Naive thymus-derived CD8-positive, alpha-beta T cell (primary cell): ENCODE measurements at regions not wholly inside any gene's neighbourhood (a gene's known extent, or its start where the extent isn't known, plus 50 kb on each side); places are given as distances from the start of the nearest gene placed in this dataset.
A peak's percentile ranks its signal among the peaks of the same experiment; 100 is the strongest.
"Not testable (repeated sequence)": the region's sequence is repeated elsewhere in the genome, so short reads cannot be mapped to it uniquely, and the experiment has no call there.

Source experiments
- ATAC-seq, 2 donors: fragments of 150-1000 bp; cut with Tn5 transposase in 1 of 2; sonication (Bioruptor Pico), chemical (Tn5 transposase) in 1 of 2; 1 replicate in 1 of 2; 2 replicates in 1 of 2; pipeline ENCODE4 v1.10.0; 2021; ENCODE audit warnings: mild to moderate bottlenecking in 2 of 2, moderate library complexity in 2 of 2
- POLR2A ChIA-PET: fragments of 350-600 bp; sonication (Branson Sonifier 250); formaldehyde crosslinking; loops from one replicate; lab custom pipeline; 2021; ENCODE audit warnings: antibody characterized with exemption; lab: Charles Lee
- DNase-seq, 10 donors: peaks; one replicate each; pipeline versions ENCODE4 v3.0.0 to v3.0.0-alpha.2; 2020 to 2022
- H3K27ac Mint-ChIP-seq, 10 donors: one replicate each; pipeline ENCODE4 v1.8.0; 2020 to 2022; ENCODE audit warnings: mild to moderate bottlenecking in 10 of 10, mixed read lengths in 10 of 10, moderate library complexity in 4 of 10, inconsistent platforms in 1 of 10
- H3K27me3 Mint-ChIP-seq, 5 donors: one replicate each; pipeline ENCODE4 v1.8.0; 2021 to 2022; ENCODE audit warnings: mixed read lengths in 5 of 5
- H3K36me3 Mint-ChIP-seq, 3 donors: one replicate each; pipeline ENCODE4 v1.8.0; 2020 to 2022; ENCODE audit warnings: mixed read lengths in 3 of 3, mild to moderate bottlenecking in 2 of 3, inconsistent platforms in 1 of 3
- H3K4me1 Mint-ChIP-seq, 4 donors: one replicate each; pipeline ENCODE4 v1.8.0; 2021 to 2022; ENCODE audit warnings: mixed read lengths in 4 of 4
- H3K4me3 Mint-ChIP-seq, 10 donors: one replicate each; pipeline ENCODE4 v1.8.0; 2020 to 2022; ENCODE audit warnings: mild to moderate bottlenecking in 10 of 10, mixed read lengths in 10 of 10, moderate library complexity in 6 of 10, inconsistent platforms in 1 of 10
- H3K9me3 Mint-ChIP-seq, 9 donors: one replicate each; pipeline ENCODE4 v1.8.0; 2020 to 2022; ENCODE audit warnings: mixed read lengths in 9 of 9, mild to moderate bottlenecking in 3 of 9, inconsistent platforms in 1 of 9, moderate library complexity in 1 of 9

- DNase-seq, result no peak
- Mint-ChIP-seq H3K27ac (peak overlapping the region in 1 of 10 donors; percentile 29), H3K4me1 (peaks cover 8 to 26% (median 23%) of the 10 kb centered on the region in 4 donors), H3K36me3 (no peaks in the 10 kb centered on the region), H3K4me3 (no peak overlapping the region), H3K27me3 (peaks cover 3 to 22% (median 16%) of the 10 kb centered on the region in 5 donors), H3K9me3 (no peaks in the 10 kb centered on the region)
- ATAC-seq, result no peak
- POLR2A ChIA-PET, result no interaction called here
Measured at GRCh38 chr3:72659188-72659587, 189.1 kb downstream of the SHQ1 start.

- Mint-ChIP-seq H3K4me1 (peaks cover 8 to 26% (median 23%) of the 10 kb centered on the region in 4 donors), H3K4me3 (peak overlapping the region in 2 of 10 donors; percentile 50 to 56), H3K36me3 (no peaks in the 10 kb centered on the region), H3K9me3 (no peaks in the 10 kb centered on the region), H3K27ac (peak overlapping the region in 1 of 10 donors; percentile 29), H3K27me3 (peaks cover 3 to 22% (median 16%) of the 10 kb centered on the region in 5 donors)
- ATAC-seq (no peak), DNase-seq (no peak)
- POLR2A ChIA-PET, result interaction anchor here (0.8 kb wide), 1 partner anchor 163 kb away, joined by 3 read pairs; no protein-coding TSS in a partner anchor
Measured at GRCh38 chr3:72658466-72659100, 189.7 kb downstream of the SHQ1 start.

GRCh38 chr3:72657666-72658065 is 190.6 kb downstream of the SHQ1 start:
- Mint-ChIP-seq H3K9me3 (no peaks in the 10 kb centered on the region), H3K4me1 (peaks cover 8 to 26% (median 23%) of the 10 kb centered on the region in 4 donors), H3K27me3 (peaks cover 3 to 22% (median 16%) of the 10 kb centered on the region in 5 donors), H3K4me3 (peak overlapping the region in 7 of 10 donors; percentile 2 to 50 (median 22)), H3K36me3 (no peaks in the 10 kb centered on the region), H3K27ac (peak overlapping the region in 5 of 10 donors; percentile 8 to 58 (median 37))
- DNase-seq (peak; percentile 29 to 89 (median 72)), ATAC-seq (peak; percentile 98 to 99)
- POLR2A ChIA-PET, result interaction anchor here (1.0 kb wide), 1 partner anchor 302 kb away, joined by 3 read pairs; no protein-coding TSS in a partner anchor

- POLR2A ChIA-PET, result no interaction called here
- Mint-ChIP-seq H3K27ac (no peak overlapping the region), H3K36me3 (no peaks in the 10 kb centered on the region), H3K4me3 (no peak overlapping the region), H3K9me3 (peaks cover 0 to 14% (median 0%) of the 10 kb centered on the region in 9 donors), H3K4me1 (peaks cover 10 to 26% (median 23%) of the 10 kb centered on the region in 4 donors), H3K27me3 (peaks cover 3 to 18% (median 14%) of the 10 kb centered on the region in 5 donors)
- no peak for DNase-seq
- no peak for ATAC-seq
Measured at GRCh38 chr3:72655723-72656122, 192.5 kb downstream of the SHQ1 start.

GRCh38 chr3:72655131-72655551 is 193.1 kb downstream of the SHQ1 start:
- Mint-ChIP-seq H3K27me3 (peaks cover 3 to 18% (median 8%) of the 10 kb centered on the region in 5 donors), H3K4me1 (peaks cover 10 to 26% (median 23%) of the 10 kb centered on the region in 4 donors), H3K9me3 (peaks cover 0 to 14% (median 0%) of the 10 kb centered on the region in 9 donors), H3K36me3 (no peaks in the 10 kb centered on the region), H3K27ac (peak overlapping the region in 1 of 10 donors; percentile 34), H3K4me3 (peak overlapping the region in 3 of 10 donors; percentile 10 to 12 (median 12))
- DNase-seq (no peak), ATAC-seq (no peak)
- POLR2A ChIA-PET, result no interaction called here

- Mint-ChIP-seq H3K27ac (no peak overlapping the region), H3K9me3 (peaks cover 0 to 14% (median 0%) of the 10 kb centered on the region in 9 donors), H3K4me3 (no peak overlapping the region), H3K27me3 (peaks cover 0 to 11% (median 3%) of the 10 kb centered on the region in 5 donors), H3K4me1 (peaks cover 2 to 9% (median 7%) of the 10 kb centered on the region in 4 donors), H3K36me3 (no peaks in the 10 kb centered on the region)
- POLR2A ChIA-PET, result no interaction called here
- DNase-seq, result no peak
- ATAC-seq, result no peak
Measured at GRCh38 chr3:72652395-72652794, 195.8 kb downstream of the SHQ1 start.

GRCh38 chr3:72651498-72651897 is 196.7 kb downstream of the SHQ1 start:
- Mint-ChIP-seq H3K27me3 (peaks cover 0 to 11% (median 3%) of the 10 kb centered on the region in 5 donors), H3K36me3 (no peaks in the 10 kb centered on the region), H3K4me1 (peaks cover 2 to 7% (median 4%) of the 10 kb centered on the region in 4 donors), H3K9me3 (peaks cover 0 to 14% (median 0%) of the 10 kb centered on the region in 9 donors), H3K27ac (peak overlapping the region in 2 of 10 donors; percentile 17 to 40), H3K4me3 (no peak overlapping the region)
- ATAC-seq (no peak), DNase-seq (no peak)
- POLR2A ChIA-PET, result no interaction called here

GRCh38 chr3:72646263-72646662 is 202.0 kb downstream of the SHQ1 start:
- POLR2A ChIA-PET, result no interaction called here
- no peak overlapping the region for H3K4me3 Mint-ChIP-seq
- H3K36me3 Mint-ChIP-seq, result peaks cover 0 to 2% (median 0%) of the 10 kb centered on the region in 3 donors
- ATAC-seq (no peak), DNase-seq (no peak)
- H3K27me3 Mint-ChIP-seq, result peaks cover 0 to 2% (median 0%) of the 10 kb centered on the region in 5 donors
- no peaks in the 10 kb centered on the region for H3K4me1 Mint-ChIP-seq
- H3K9me3 Mint-ChIP-seq, result peaks cover 0 to 5% (median under 1%) of the 10 kb centered on the region in 9 donors
- no peak overlapping the region for H3K27ac Mint-ChIP-seq

- H3K27me3 Mint-ChIP-seq, H3K36me3 Mint-ChIP-seq, POLR2A ChIA-PET, ATAC-seq, H3K27ac Mint-ChIP-seq, H3K4me1 Mint-ChIP-seq, H3K4me3 Mint-ChIP-seq, DNase-seq, H3K9me3 Mint-ChIP-seq: not testable (repeated sequence)
Measured at GRCh38 chr3:72643635-72644034, 204.6 kb downstream of the SHQ1 start.

GRCh38 chr3:72641684-72642083 is 206.6 kb downstream of the SHQ1 start:
- H3K4me3 Mint-ChIP-seq, result no peak overlapping the region
- POLR2A ChIA-PET, result no interaction called here

GRCh38 chr3:72641072-72641471 is 207.2 kb downstream of the SHQ1 start:
- Mint-ChIP-seq H3K9me3 (peaks cover 0 to 3% (median 0%) of the 10 kb centered on the region in 9 donors), H3K36me3 (peaks cover 0 to 2% (median 0%) of the 10 kb centered on the region in 3 donors)

More at GRCh38 chr3:72641684-72642083, 206.6 kb downstream of the SHQ1 start:
- DNase-seq (no peak), ATAC-seq (no peak)
- Mint-ChIP-seq H3K27ac (no peak overlapping the region), H3K36me3 (peaks cover 0 to 2% (median 0%) of the 10 kb centered on the region in 3 donors), H3K27me3 (peaks cover 0 to 8% (median 2%) of the 10 kb centered on the region in 5 donors), H3K4me1 (peaks cover 1 to 9% (median 4%) of the 10 kb centered on the region in 4 donors), H3K9me3 (peaks cover 0 to 3% (median 0%) of the 10 kb centered on the region in 9 donors)

GRCh38 chr3:72636969-72637597 is 211.2 kb downstream of the SHQ1 start:
- H3K36me3 Mint-ChIP-seq, result peaks cover 0 to 4% (median 0%) of the 10 kb centered on the region in 3 donors
- POLR2A ChIA-PET, result interaction anchor here (0.5 kb wide), 1 partner anchor 154 kb away, joined by 3 read pairs; no protein-coding TSS in a partner anchor
- H3K27ac Mint-ChIP-seq, result no peak overlapping the region
- H3K4me3 Mint-ChIP-seq, result no peak overlapping the region
- H3K4me1 Mint-ChIP-seq, result peaks cover 1 to 9% (median 4%) of the 10 kb centered on the region in 4 donors
- ATAC-seq (no peak), DNase-seq (no peak)
- peaks cover 0 to 7% (median 2%) of the 10 kb centered on the region in 5 donors for H3K27me3 Mint-ChIP-seq
- H3K9me3 Mint-ChIP-seq, result peaks cover 0 to 5% (median 0%) of the 10 kb centered on the region in 9 donors

More at GRCh38 chr3:72641072-72641471, 207.2 kb downstream of the SHQ1 start:
- no peak for DNase-seq
- H3K27me3 Mint-ChIP-seq, result peaks cover 0 to 8% (median 2%) of the 10 kb centered on the region in 5 donors
- no peak overlapping the region for H3K4me3 Mint-ChIP-seq
- no peak for ATAC-seq
- POLR2A ChIA-PET, result no interaction called here
- peaks cover 1 to 9% (median 4%) of the 10 kb centered on the region in 4 donors for H3K4me1 Mint-ChIP-seq
- peak overlapping the region in 1 of 10 donors; percentile 60 for H3K27ac Mint-ChIP-seq
